Lower lobe of right lung (tissue), 2 donors: ENCODE measurements at regions not wholly inside any gene's neighbourhood (a gene's known extent, or its start where the extent isn't known, plus 50 kb on each side); places are given as distances from the start of the nearest gene placed in this dataset.

Experiments
- ATAC-seq, 2 donors: fragments of 200-7000 bp; cut with Tn5 transposase; one replicate each; pipeline ENCODE4 v1.9.1; 2020 to 2022; ENCODE audit warnings: mild to moderate bottlenecking in 2 of 2, moderate library complexity in 2 of 2
- DNase-seq: peaks from one replicate; pipeline ENCODE4 v3.0.0-alpha.2; 2020
- H3K27ac ChIP-seq: fragments of 200-600 bp; one replicate; pipeline ENCODE4 v1.8.0; 2022
- H3K27me3 ChIP-seq: fragments of 200-600 bp; one replicate; pipeline ENCODE4 v1.8.0; 2022; ENCODE audit warnings: low read depth
- H3K36me3 ChIP-seq: fragments of 200-600 bp; one replicate; pipeline ENCODE4 v1.8.0; 2022; ENCODE audit warnings: mild to moderate bottlenecking
- H3K4me1 ChIP-seq: fragments of 200-600 bp; one replicate; pipeline ENCODE4 v1.8.0; 2022
- H3K4me3 ChIP-seq: fragments of 200-600 bp; one replicate; pipeline ENCODE4 v1.8.0; 2022; ENCODE audit warnings: mild to moderate bottlenecking
- H3K9me3 ChIP-seq: fragments of 200-600 bp; one replicate; pipeline ENCODE4 v1.8.0; 2022
- intact Hi-C: fragments of 100-400 bp; cut with DNase I; formaldehyde crosslinking; loops from one replicate; pipeline ENCODE4 v1.11.0; 2022
- TF ChIP-seq, protein P1 (sequence below): fragments of 200-600 bp; IDR thresholded peaks from one replicate; pipeline ENCODE4 v1.8.0; 2022; ENCODE audit warnings: antibody characterized with exemption, mild to moderate bottlenecking
- donor health status: DM: no; HTN: yes; CAD: no; lungs with severe emphysema.

DNA sequence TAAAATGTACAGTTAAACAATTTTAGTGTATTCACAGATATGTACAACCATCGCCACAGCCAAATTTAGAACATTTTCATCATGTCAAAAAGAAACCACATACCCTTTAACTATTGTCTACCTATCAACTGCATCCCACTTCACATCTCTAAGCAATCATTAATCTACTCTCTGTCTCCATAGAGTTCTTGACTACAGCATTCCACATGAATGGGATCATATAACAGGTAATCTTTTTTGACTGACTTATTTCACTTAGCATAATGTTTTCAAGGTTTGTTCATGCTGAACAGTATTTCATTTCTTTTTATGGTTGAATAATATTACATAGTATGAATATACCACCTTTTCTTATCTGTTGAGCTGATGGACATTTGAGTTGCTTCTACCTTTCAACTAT, 281.4 kb upstream of the EDA2R start:
- ATAC-seq (no peak), DNase-seq (no peak)
- TF ChIP-seq, protein P1, sequence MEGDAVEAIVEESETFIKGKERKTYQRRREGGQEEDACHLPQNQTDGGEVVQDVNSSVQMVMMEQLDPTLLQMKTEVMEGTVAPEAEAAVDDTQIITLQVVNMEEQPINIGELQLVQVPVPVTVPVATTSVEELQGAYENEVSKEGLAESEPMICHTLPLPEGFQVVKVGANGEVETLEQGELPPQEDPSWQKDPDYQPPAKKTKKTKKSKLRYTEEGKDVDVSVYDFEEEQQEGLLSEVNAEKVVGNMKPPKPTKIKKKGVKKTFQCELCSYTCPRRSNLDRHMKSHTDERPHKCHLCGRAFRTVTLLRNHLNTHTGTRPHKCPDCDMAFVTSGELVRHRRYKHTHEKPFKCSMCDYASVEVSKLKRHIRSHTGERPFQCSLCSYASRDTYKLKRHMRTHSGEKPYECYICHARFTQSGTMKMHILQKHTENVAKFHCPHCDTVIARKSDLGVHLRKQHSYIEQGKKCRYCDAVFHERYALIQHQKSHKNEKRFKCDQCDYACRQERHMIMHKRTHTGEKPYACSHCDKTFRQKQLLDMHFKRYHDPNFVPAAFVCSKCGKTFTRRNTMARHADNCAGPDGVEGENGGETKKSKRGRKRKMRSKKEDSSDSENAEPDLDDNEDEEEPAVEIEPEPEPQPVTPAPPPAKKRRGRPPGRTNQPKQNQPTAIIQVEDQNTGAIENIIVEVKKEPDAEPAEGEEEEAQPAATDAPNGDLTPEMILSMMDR = no peak
- Histone ChIP-seq H3K4me3 (no peak overlapping the region), H3K4me1 (no peaks in the 10 kb centered on the region), H3K36me3 (no peaks in the 10 kb centered on the region), H3K27ac (no peak overlapping the region), H3K9me3 (no peaks in the 10 kb centered on the region), H3K27me3 (no peaks in the 10 kb centered on the region)
- intact Hi-C loops = no loop called here

DNA sequence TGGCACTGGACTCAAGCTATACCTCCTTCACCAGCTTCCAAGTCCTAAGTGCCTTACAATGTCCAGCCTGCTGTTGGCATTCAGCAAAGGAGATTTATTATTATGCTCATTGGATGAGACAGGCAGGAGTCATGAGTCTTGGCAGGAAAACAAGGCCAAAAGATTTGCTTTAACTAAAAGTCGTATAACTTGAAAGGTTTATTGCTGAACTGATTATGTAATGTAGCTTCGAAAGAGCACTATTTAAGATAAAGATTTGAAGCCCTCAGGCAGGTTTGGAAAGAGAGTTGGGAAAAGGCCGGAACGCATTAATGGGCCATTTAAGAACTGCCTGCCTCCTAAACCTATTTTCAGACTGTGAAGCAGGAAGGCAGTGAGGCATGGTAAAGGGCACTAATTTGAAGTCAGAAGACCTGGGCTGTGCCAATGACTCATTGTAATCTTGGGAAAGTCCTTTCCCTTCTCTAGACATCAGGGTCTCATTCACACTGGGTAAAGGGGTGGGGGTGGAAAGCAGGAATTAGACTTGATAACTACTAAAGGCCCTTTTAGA, 280.5 kb upstream of the EDA2R start:
- H3K4me3 ChIP-seq = no peak overlapping the region
- ATAC-seq (no peak), DNase-seq (no peak)
- no peaks in the 10 kb centered on the region for H3K9me3 ChIP-seq
- H3K27me3 ChIP-seq = no peaks in the 10 kb centered on the region
- no peak overlapping the region for H3K27ac ChIP-seq
- TF ChIP-seq, protein P1 = no peak
- intact Hi-C loops = no loop called here
- H3K4me1 ChIP-seq = no peaks in the 10 kb centered on the region
- no peaks in the 10 kb centered on the region for H3K36me3 ChIP-seq

DNA sequence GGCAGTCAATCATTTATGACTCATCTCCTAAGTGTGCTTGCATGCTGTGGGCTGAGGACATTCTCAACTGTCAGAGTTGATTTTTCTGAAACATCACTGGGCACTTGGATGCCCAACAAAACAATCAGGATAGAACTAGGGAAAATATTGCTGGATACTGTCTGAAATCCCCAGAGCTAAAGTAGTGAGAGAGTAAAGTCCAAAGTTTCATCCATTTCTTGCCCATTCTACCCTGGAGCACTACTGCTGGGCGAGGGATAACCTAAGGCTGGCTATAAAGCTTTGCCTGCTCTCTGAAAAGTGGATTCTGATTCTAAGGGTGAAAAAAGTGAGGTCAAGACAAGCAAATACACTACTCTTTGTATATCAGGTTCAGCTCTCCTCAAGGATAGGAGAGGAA, 279.6 kb upstream of the EDA2R start:
- Histone ChIP-seq H3K27ac (no peak overlapping the region), H3K27me3 (no peaks in the 10 kb centered on the region), H3K36me3 (no peaks in the 10 kb centered on the region), H3K9me3 (no peaks in the 10 kb centered on the region), H3K4me1 (no peaks in the 10 kb centered on the region), H3K4me3 (no peak overlapping the region)
- ATAC-seq = no peak
- no peak for DNase-seq
- intact Hi-C loops = no loop called here
- TF ChIP-seq, protein P1 = no peak

DNA sequence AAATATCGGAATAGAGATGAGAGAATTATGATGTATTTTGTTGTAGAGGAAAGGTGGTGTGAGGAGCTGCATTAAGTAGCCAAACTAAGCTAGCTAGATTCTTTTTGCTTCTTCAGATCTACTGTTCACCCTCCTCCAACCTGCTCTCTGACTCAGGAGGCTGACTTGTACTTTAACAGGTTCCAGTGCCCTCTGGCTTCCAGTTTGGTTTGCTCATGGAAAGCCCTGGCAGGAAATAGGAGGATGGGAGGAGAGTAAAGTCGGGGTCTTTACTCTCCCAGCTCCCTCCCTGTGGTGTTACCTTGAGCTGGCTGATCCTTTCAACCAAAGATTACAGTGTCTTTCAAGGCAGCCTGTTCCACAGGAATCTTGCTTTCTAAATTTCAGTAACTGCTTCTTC, 277.0 kb upstream of the EDA2R start:
- H3K4me1 ChIP-seq = no peaks in the 10 kb centered on the region
- no peak overlapping the region for H3K4me3 ChIP-seq
- intact Hi-C loops = no loop called here
- H3K27ac ChIP-seq = no peak overlapping the region
- H3K27me3 ChIP-seq = no peaks in the 10 kb centered on the region
- DNase-seq (no peak), ATAC-seq (no peak)
- no peaks in the 10 kb centered on the region for H3K9me3 ChIP-seq
- H3K36me3 ChIP-seq = no peaks in the 10 kb centered on the region
- TF ChIP-seq, protein P1 = no peak

DNA sequence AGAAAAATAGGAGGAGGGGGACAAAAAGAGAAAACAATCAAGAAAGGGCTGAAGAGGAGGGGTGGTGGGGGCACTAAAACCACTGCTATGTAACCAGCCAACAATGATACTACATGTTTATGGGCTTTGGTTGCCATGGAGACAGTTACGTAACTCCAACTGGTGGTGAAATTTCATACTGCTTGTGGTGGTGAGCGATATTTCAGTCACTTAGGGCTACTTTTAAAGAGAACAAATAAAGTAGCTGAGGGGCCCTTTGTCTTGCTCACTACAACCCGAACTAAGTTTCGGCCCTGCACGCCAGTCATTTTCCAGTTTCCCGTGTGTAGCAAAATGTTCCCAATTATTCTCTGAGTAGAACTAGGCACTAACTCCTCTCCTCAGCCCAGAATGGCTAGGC, 275.2 kb upstream of the EDA2R start:
- ATAC-seq (peak; percentile 72 to 85), DNase-seq (no peak)
- no peak overlapping the region for H3K27ac ChIP-seq
- H3K4me3 ChIP-seq = no peak overlapping the region
- intact Hi-C loops = no loop called here
- H3K27me3 ChIP-seq = no peaks in the 10 kb centered on the region
- no peaks in the 10 kb centered on the region for H3K9me3 ChIP-seq
- TF ChIP-seq, protein P1 = no peak
- no peaks in the 10 kb centered on the region for H3K4me1 ChIP-seq
- H3K36me3 ChIP-seq = no peaks in the 10 kb centered on the region

DNA sequence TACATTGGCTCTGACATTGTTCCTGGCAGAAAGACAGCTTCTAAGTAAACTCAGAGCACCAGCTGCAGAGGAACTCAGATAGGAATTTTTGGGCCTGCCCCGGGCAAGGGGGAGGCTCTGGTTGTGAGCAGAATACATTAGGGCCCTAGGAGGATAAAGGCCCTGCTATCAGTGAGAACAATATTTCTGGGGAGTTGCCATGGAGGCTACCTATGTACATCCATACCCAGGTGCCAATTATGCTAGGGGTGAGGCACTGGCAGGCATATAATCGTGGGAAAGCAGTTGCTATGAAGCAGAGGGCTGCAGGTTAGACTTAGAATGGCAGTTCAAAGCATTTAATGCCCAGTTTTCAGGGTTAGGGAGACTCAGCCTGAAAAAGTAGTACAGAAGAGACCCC, 273.5 kb upstream of the EDA2R start:
- Histone ChIP-seq H3K27ac (no peak overlapping the region), H3K27me3 (no peaks in the 10 kb centered on the region), H3K9me3 (no peaks in the 10 kb centered on the region), H3K4me1 (no peaks in the 10 kb centered on the region), H3K4me3 (no peak overlapping the region), H3K36me3 (no peaks in the 10 kb centered on the region)
- intact Hi-C loops = no loop called here
- ATAC-seq (no peak), DNase-seq (no peak)
- TF ChIP-seq, protein P1 = no peak
